ENCODE measurements at regions not wholly inside any gene's neighbourhood (a gene's known extent, or its start where the extent isn't known, plus 50 kb on each side); places are given as distances from the start of the nearest gene placed in this dataset.

DNA sequence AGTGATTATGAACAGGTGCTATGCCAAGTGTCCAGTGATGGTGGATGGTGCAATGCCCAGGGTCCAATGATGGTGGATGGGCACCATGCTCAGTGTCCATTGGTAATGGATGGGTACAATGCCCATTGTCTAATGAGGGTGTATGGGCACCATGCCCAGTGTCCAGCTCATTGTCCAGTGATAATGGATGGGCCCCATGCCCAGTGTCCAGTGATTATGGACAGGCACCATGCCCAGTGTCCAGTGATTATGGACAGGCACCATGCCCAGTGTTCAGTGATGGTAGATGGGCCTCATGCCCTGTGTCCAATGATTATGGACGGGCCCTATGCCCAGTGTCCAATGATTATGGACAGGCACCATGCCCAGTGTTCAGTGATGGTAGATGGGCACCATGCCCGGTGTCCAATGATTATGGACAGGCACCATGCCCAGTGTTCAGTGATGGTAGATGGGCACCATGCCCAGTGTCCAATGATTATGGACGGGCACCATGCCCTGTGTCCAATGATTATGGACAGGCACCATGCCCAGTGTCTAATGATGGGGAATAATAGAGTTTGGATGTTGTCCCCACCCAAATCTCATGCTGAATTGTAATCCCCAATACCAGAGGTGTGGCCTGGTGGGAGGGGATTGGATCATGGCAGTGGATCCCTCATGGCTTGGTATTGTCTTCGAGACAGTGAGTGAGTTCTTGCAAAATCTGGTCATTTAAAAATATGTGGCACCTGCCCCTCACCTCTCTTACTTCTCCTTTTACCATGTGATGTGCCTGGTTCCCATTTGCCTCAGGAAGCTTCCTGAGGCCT lies 87.8 kb downstream of the ANKRD10 start:
- no peak for DNase-seq (ENCODE audit: low spot score)
